IMR-90 (cell line): ENCODE measurements at regions not wholly inside any gene's neighbourhood (a gene's known extent, or its start where the extent isn't known, plus 50 kb on each side); places are given as distances from the start of the nearest gene placed in this dataset.

Experiments
- ATAC-seq: fragments of 200-7000 bp; cut with Tn5 transposase; 2 replicates; pipeline ENCODE4 v1.9.1; 2020; ENCODE audit warnings: low read depth, mild to moderate bottlenecking, moderate library complexity
- BruUV-seq: library from RNA; stranded (reverse); fragments of 400-500 nt; replicated peaks from 2 replicates; lab custom pipeline; 2021; lab: Mats Ljungman, UMichigan
- CTCF ChIA-PET: fragments of 300-600 bp; formaldehyde crosslinking; extraction: SDS; loops from one replicate; lab custom pipeline; 2021; ENCODE audit warnings: antibody characterized with exemption; lab: Yijun Ruan, JAX
- POLR2A ChIA-PET: fragments of 300-600 bp; sonication (Branson Sonifier 250); formaldehyde crosslinking; loops from one replicate; lab custom pipeline; 2022; ENCODE audit warnings: antibody characterized with exemption; ENCODE audit not compliant: unreplicated experiment; lab: Charles Lee
- DNase-seq: peaks from one replicate; pipeline ENCODE4 v3.0.0; 2013
- H2AFZ ChIP-seq: replicated peaks from 2 replicates; pipeline ENCODE3; 2013; ENCODE audit warnings: low read length, mild to moderate bottlenecking; ENCODE audit not compliant: poor library complexity
- H2AK5ac ChIP-seq: 2 replicates; pipeline ENCODE4 v1.6.1; 2013; ENCODE audit warnings: low read depth, low read length, inconsistent platforms
- H2AK9ac ChIP-seq: replicated peaks from 2 replicates; pipeline ENCODE3; 2013; ENCODE audit warnings: mild to moderate bottlenecking, low read depth, low read length, moderate library complexity; ENCODE audit not compliant: poor library complexity
- H2BK120ac ChIP-seq: 2 replicates; pipeline ENCODE4 v1.6.1; 2013; ENCODE audit warnings: low read depth, low read length, inconsistent platforms
- H2BK15ac ChIP-seq: 3 replicates; pipeline ENCODE4 v1.6.1; 2013; ENCODE audit warnings: low read depth, low read length, inconsistent platforms
- H2BK20ac ChIP-seq: 2 replicates; pipeline ENCODE4 v1.6.1; 2013; ENCODE audit warnings: low read depth, mild to moderate bottlenecking, inconsistent platforms, low read length, moderate library complexity
- H2BK5ac ChIP-seq: 2 replicates; pipeline ENCODE4 v1.6.1; 2013; ENCODE audit warnings: mild to moderate bottlenecking, low read depth, low read length, inconsistent platforms; ENCODE audit not compliant: poor library complexity, severe bottlenecking
- H3K14ac ChIP-seq: replicated peaks from 2 replicates; pipeline ENCODE4 v1.6.1; 2013; ENCODE audit warnings: low read depth, low read length, inconsistent platforms
- H3K18ac ChIP-seq: 2 replicates; pipeline ENCODE4 v1.6.1; 2013; ENCODE audit warnings: low read depth, low read length, control low read depth
- H3K23ac ChIP-seq: 2 replicates; pipeline ENCODE4 v1.6.1; 2013; ENCODE audit warnings: low read depth, low read length, inconsistent platforms
- H3K27ac ChIP-seq: 2 replicates; pipeline ENCODE4 v1.5.1; 2013; ENCODE audit warnings: mild to moderate bottlenecking, control low read depth, low read length; ENCODE audit not compliant: insufficient read depth
- H3K27me3 ChIP-seq: 2 replicates; pipeline ENCODE4 v1.6.1; 2013; ENCODE audit warnings: low read length; ENCODE audit not compliant: control insufficient read depth, insufficient read depth
- H3K36me3 ChIP-seq: 2 replicates; pipeline ENCODE4 v1.6.1; 2013; ENCODE audit warnings: low read length, mixed read lengths; ENCODE audit not compliant: control insufficient read depth, insufficient read depth
- H3K4ac ChIP-seq: 2 replicates; pipeline ENCODE4 v1.6.1; 2013; ENCODE audit warnings: low read depth, low read length, inconsistent platforms
- H3K4me1 ChIP-seq: 2 replicates; pipeline ENCODE4 v1.6.1; 2013; ENCODE audit warnings: low read length, mixed read lengths; ENCODE audit not compliant: control insufficient read depth, insufficient read depth
- H3K4me2 ChIP-seq: 2 replicates; pipeline ENCODE4 v1.6.1; 2013; ENCODE audit warnings: low read depth, mild to moderate bottlenecking, control low read depth, low read length, moderate library complexity
- H3K4me3 ChIP-seq: 2 replicates; pipeline ENCODE4 v1.5.1; 2013; ENCODE audit warnings: low read depth, mild to moderate bottlenecking, control low read depth, low read length, moderate library complexity; ENCODE audit not compliant: insufficient read depth
- H3K56ac ChIP-seq: 2 replicates; pipeline ENCODE4 v1.6.1; 2013; ENCODE audit warnings: low read length, inconsistent platforms; ENCODE audit not compliant: insufficient read depth; ENCODE audit errors: extremely low read depth
- H3K79me1 ChIP-seq, 2 experiments: 2 replicates each; pipeline ENCODE4 v1.6.1; 2013; ENCODE audit warnings: low read length in 2 of 2, inconsistent platforms in 1 of 2, low read depth in 1 of 2
- H3K9ac ChIP-seq: 2 replicates; pipeline ENCODE4 v1.6.1; 2013; ENCODE audit warnings: low read depth, low read length, control low read depth
- H3K9me1 ChIP-seq: 2 replicates; pipeline ENCODE4 v1.6.1; 2013; ENCODE audit warnings: low read length, inconsistent platforms; ENCODE audit not compliant: insufficient read depth
- H3K9me3 ChIP-seq: 2 replicates; pipeline ENCODE4 v1.6.1; 2013; ENCODE audit warnings: low read length; ENCODE audit not compliant: control insufficient read depth, insufficient read depth
- H4K20me1 ChIP-seq: 2 replicates; pipeline ENCODE4 v1.6.1; 2013; ENCODE audit warnings: low read length, inconsistent platforms; ENCODE audit not compliant: insufficient read depth
- H4K5ac ChIP-seq: 2 replicates; pipeline ENCODE4 v1.6.1; 2013; ENCODE audit warnings: mild to moderate bottlenecking, low read depth, low read length, control low read depth
- H4K8ac ChIP-seq, 2 experiments: 2 replicates each; pipeline ENCODE4 v1.6.1; 2013; ENCODE audit warnings: low read depth in 2 of 2, low read length in 2 of 2, control low read depth in 1 of 2, inconsistent platforms in 1 of 2
- H4K91ac ChIP-seq: 2 replicates; pipeline ENCODE4 v1.6.1; 2013; ENCODE audit warnings: low read depth, low read length, inconsistent platforms; ENCODE audit not compliant: insufficient read depth
- CHD1 ChIP-seq: IDR thresholded peaks from 2 replicates; pipeline ENCODE4 v1.6.1; 2012; ENCODE audit warnings: low read depth, low read length, improper control_type of control experiment
- WGBS, 2 experiments: methylation state at CpG; one replicate each; pipeline versions ENCODE4 v1.1.5 to v1.1.7; 2013; ENCODE audit warnings: missing lambda C conversion rate in 2 of 2; ENCODE audit not compliant: insufficient read length in 1 of 2; ENCODE audit errors: extremely low coverage in 2 of 2; 5-methylcytosine and 5-hydroxymethylcytosine counted together
- dilution Hi-C: fragments of 300-500 bp; cut with HindIII; formaldehyde crosslinking; loops from one replicate; pipeline ENCODE4 v1.14.3; 2018; ENCODE audit warnings: low sequenced_read_pairs; ENCODE audit not compliant: unreplicated experiment
- in situ Hi-C: fragments of 300-500 bp; cut with MboI; formaldehyde crosslinking; loops from 3 replicates; pipeline ENCODE4 v1.14.3; 2019; ENCODE audit warnings: low sequenced_read_pairs, inconsistent platforms, mixed read lengths
- intact Hi-C: fragments of 100-400 bp; cut with micrococcal nuclease; formaldehyde crosslinking; loops from 2 replicates; pipeline ENCODE4 v1.10.0; 2022

GRCh38 chr2:67674668-67675067 is 277.5 kb downstream of the ETAA1 start:
- WGBS, 2 experiments: no CpG with 5 or more reads among the region's 4 CpGs
- Histone ChIP-seq H3K27me3 (no peaks in the 10 kb centered on the region), H4K8ac (no peak overlapping the region), H4K91ac (no peak overlapping the region), H2BK15ac (no peak overlapping the region), H2AK9ac (no peak overlapping the region), H2AK5ac (no peak overlapping the region), H2BK120ac (no peak overlapping the region), H3K9me1 (peaks cover 16% of the 10 kb centered on the region), H3K4me3 (no peak overlapping the region), H3K14ac (no peak overlapping the region), H3K56ac (no peak overlapping the region), H2BK5ac (no peak overlapping the region), H3K9ac (no peak overlapping the region), H2AFZ (no peak overlapping the region), H3K18ac (no peak overlapping the region), H2BK20ac (no peak overlapping the region), H3K23ac (no peak overlapping the region), H4K5ac (no peak overlapping the region), H4K20me1 (no peaks in the 10 kb centered on the region), H3K79me1 (peaks cover 0 to 4% of the 10 kb centered on the region in 2 experiments; a peak in 1 of 4 replicates), H3K9me3 (no peaks in the 10 kb centered on the region), H3K36me3 (no peaks in the 10 kb centered on the region), H3K4ac (no peak overlapping the region), H3K4me2 (no peak overlapping the region), H3K4me1 (no peaks in the 10 kb centered on the region), H3K27ac (no peak overlapping the region)
- ChIA-PET CTCF (no interaction called here), POLR2A (no interaction called here)
- dilution Hi-C loops: no loop called here
- in situ Hi-C loops: no loop called here
- no peak for DNase-seq
- no TSS peak for BruUV-seq
- no peak for ATAC-seq
- intact Hi-C loops: no loop called here
- no peak for TF ChIP-seq CHD1
